GM12873 (cell line): ENCODE measurements at regions not wholly inside any gene's neighbourhood (a gene's known extent, or its start where the extent isn't known, plus 50 kb on each side); places are given as distances from the start of the nearest gene placed in this dataset.

Experiments used
- TF ChIP-seq, protein P1 (sequence below): IDR thresholded peaks from 2 replicates; pipeline ENCODE4 v1.5.1; 2012; ENCODE audit warnings: low read depth, mild to moderate bottlenecking, moderate library complexity, low read length, control low read depth; ENCODE audit not compliant: insufficient read depth; ENCODE audit errors: missing control alignments

GRCh38 chr9:23532282-23532681, 293.8 kb downstream of the ELAVL2 start:
- TF ChIP-seq, protein P1, sequence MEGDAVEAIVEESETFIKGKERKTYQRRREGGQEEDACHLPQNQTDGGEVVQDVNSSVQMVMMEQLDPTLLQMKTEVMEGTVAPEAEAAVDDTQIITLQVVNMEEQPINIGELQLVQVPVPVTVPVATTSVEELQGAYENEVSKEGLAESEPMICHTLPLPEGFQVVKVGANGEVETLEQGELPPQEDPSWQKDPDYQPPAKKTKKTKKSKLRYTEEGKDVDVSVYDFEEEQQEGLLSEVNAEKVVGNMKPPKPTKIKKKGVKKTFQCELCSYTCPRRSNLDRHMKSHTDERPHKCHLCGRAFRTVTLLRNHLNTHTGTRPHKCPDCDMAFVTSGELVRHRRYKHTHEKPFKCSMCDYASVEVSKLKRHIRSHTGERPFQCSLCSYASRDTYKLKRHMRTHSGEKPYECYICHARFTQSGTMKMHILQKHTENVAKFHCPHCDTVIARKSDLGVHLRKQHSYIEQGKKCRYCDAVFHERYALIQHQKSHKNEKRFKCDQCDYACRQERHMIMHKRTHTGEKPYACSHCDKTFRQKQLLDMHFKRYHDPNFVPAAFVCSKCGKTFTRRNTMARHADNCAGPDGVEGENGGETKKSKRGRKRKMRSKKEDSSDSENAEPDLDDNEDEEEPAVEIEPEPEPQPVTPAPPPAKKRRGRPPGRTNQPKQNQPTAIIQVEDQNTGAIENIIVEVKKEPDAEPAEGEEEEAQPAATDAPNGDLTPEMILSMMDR, result no peak

DNA sequence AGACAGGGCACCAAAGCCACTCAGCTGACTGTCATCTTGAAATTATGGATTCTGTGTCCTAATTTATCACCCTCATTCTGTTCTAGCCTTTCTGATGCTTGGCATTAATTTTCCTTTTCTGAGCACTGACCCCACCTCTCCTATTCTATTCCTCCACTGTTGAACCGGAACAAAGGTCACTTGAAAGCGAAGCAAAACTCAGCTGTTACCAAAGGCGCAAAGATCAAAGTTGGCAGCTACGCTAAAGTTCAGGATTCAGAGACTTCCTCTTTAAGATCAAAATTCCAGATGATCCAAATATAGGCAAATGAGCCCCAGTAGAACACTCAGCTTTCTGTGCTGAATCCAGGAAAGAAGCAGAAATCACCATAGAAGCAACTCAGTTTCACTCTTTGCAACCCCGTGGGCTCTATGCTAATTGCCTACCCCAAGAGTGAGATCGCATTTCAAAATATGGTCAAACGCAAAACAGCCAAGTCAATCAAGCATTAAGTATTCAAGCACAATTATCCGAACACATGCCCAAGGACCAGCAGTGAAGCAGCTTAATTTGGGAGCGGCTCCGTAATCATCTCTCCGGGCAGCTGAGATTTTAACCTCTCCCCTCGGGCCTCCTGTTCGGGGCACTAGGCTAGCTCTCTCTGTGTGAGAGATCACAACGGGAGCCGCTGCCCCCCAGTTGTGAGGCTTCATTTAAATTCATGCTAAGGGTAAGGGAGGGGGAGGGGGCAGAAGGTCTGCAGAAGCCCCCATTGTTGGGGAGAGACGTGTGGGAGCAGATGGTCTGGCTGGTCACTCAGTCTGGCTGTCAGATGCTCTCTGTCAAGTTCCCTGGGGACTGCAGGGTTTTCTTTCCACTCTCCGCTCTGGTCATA, 288.6 kb downstream of the ELAVL2 start:
- TF ChIP-seq, protein P1, result no peak

- TF ChIP-seq, protein P1, result no peak
Measured at GRCh38 chr9:23538067-23538402, 288.0 kb downstream of the ELAVL2 start.

DNA sequence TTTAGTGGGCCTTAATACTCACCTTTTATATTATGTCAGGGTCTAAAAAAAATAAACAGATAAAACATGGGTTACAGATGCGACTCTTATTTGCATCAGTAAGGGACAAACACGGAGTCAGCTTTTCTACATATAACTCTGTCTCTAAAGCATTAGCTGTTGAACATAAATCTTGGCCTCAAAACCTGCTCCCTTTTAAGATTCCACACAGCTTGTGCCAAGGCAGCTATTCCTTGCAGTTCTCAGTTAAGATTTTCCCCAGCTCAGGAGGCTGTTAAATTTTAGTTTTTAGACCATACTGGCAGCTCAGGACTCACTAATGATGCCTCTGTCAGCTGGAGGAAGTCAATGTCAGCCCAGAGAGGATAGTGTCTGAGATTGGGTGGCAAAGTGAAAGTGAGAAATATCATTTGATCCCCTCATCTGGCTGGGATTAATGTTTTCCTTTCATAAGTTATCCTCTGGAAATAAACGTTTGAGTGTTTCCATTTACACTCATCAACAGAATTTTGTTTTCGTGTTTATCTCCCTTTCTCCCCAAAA, 287.5 kb downstream of the ELAVL2 start:
- TF ChIP-seq, protein P1, result no peak

GRCh38 chr9:23539311-23539710, 286.7 kb downstream of the ELAVL2 start:
- TF ChIP-seq, protein P1, result no peak

- TF ChIP-seq, protein P1, result no peak
Measured at GRCh38 chr9:23541976-23542375, 284.1 kb downstream of the ELAVL2 start.

DNA sequence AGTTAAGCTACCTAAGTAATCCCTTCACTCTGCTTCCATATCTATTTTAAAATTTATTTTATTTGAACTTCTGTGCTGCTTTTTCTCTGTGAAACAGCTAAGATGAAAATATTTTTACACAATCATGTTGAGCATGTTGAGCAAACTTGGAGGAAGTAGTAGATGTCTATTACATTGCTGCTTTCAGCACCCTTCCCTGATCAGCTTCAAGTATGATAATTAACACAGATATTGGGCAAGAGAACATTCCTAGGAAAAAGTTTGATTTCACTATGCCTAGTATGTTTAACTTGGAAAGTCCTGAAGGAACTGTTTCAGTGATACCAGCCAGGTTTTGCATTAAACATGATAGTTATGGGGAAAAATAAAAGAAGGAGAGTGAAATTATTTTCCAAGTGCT, 283.6 kb downstream of the ELAVL2 start:
- TF ChIP-seq, protein P1, result no peak
